HepG2 (cell line): ENCODE measurements at regions not wholly inside any gene's neighbourhood (a gene's known extent, or its start where the extent isn't known, plus 50 kb on each side); places are given as distances from the start of the nearest gene placed in this dataset.

ENCODE experiments used
- CTCF ChIP-seq: sonication (generic); formaldehyde crosslinking; IDR thresholded peaks from 2 replicates; pipeline ENCODE4 v1.5.0; 2020; ENCODE audit warnings: mild to moderate bottlenecking, missing genetic modification reagents, moderate library complexity
- GABPA ChIP-seq, 2 experiments: IDR thresholded peaks; 2 replicates each; pipeline ENCODE4 v1.6.1; 2011 to 2016; ENCODE audit warnings: low read depth in 2 of 2, low read length in 1 of 2, missing biosample characterization in 1 of 2, missing genetic modification characterization in 1 of 2
- NFE2L1 ChIP-seq: sonication (generic); formaldehyde crosslinking; IDR thresholded peaks from 2 replicates; pipeline ENCODE4 v1.4.0; 2020; ENCODE audit warnings: missing genetic modification reagents, mild to moderate bottlenecking, borderline replicate concordance
- RAD21 ChIP-seq: fragments of 450-650 bp; formaldehyde crosslinking; IDR thresholded peaks from 2 replicates; pipeline ENCODE4 v1.5.0; 2020; ENCODE audit warnings: mild to moderate bottlenecking
- RBAK ChIP-seq: sonication (generic); formaldehyde crosslinking; IDR thresholded peaks from 2 replicates; pipeline ENCODE4 v1.5.1; 2020; ENCODE audit warnings: mild to moderate bottlenecking, missing genetic modification reagents
- TAF1 ChIP-seq: sonication (generic); formaldehyde crosslinking; IDR thresholded peaks from 2 replicates; pipeline ENCODE4 v1.4.0; 2020; ENCODE audit warnings: missing genetic modification reagents
- ZNF644 ChIP-seq: IDR thresholded peaks from 2 replicates; pipeline ENCODE4 v1.6.1; 2016; ENCODE audit warnings: low read depth
- ZNF766 ChIP-seq: sonication (generic); formaldehyde crosslinking; IDR thresholded peaks from 2 replicates; pipeline ENCODE4 v1.5.0; 2020; ENCODE audit warnings: missing genetic modification reagents, borderline replicate concordance
- ZSCAN5A ChIP-seq: sonication (generic); formaldehyde crosslinking; IDR thresholded peaks from 2 replicates; pipeline ENCODE4 v1.8.0; 2022; ENCODE audit warnings: mild to moderate bottlenecking, missing genetic modification reagents, borderline replicate concordance

- no peak for TF ChIP-seq ZNF644 (CRISPR knock-in tag)
- TF ChIP-seq RBAK (CRISPR knock-in tag): no peak
- TF ChIP-seq NFE2L1 (CRISPR knock-in tag): no peak
- no peak for TF ChIP-seq RAD21 (CRISPR knock-in tag)
- TF ChIP-seq ZSCAN5A (CRISPR knock-in tag): no peak
- no peak for TF ChIP-seq CTCF (CRISPR knock-in tag)
- TF ChIP-seq GABPA (IDR thresholded peaks at IDR 0.05; ENCODE audit: low read depth, low read length): no peak
- no peak for TF ChIP-seq GABPA (CRISPR knock-in tag; IDR thresholded peaks at IDR 0.05; ENCODE audit: low read depth)
- no peak for TF ChIP-seq TAF1 (CRISPR knock-in tag)
- no peak for TF ChIP-seq ZNF766 (CRISPR knock-in tag)
Measured at GRCh38 chr19:30745476-30745985, 373.3 kb downstream of the ZNF536 start.
